H9 (cell line): ENCODE measurements at regions not wholly inside any gene's neighbourhood (a gene's known extent, or its start where the extent isn't known, plus 50 kb on each side); places are given as distances from the start of the nearest gene placed in this dataset.

Experiments used
- DNase-seq: peaks from one replicate; pipeline ENCODE4 v3.0.0-alpha.2; 2017
- H2AFZ ChIP-seq: one replicate; pipeline ENCODE4 v1.6.1; 2013; ENCODE audit warnings: mild to moderate bottlenecking, low read length, control low read depth, moderate library complexity
- H2AK5ac ChIP-seq: 2 replicates; pipeline ENCODE4 v1.6.1; 2013; ENCODE audit warnings: low read length, control low read depth, mixed read lengths; ENCODE audit not compliant: insufficient read length
- H2BK120ac ChIP-seq: one replicate; pipeline ENCODE4 v1.6.1; 2013; ENCODE audit warnings: low read depth, mild to moderate bottlenecking, low read length, control low read depth, inconsistent platforms; ENCODE audit not compliant: poor library complexity, severe bottlenecking
- H2BK12ac ChIP-seq: 2 replicates; pipeline ENCODE4 v1.6.1; 2013; ENCODE audit warnings: low read length, control low read depth, mixed read lengths, low read depth; ENCODE audit not compliant: insufficient read length
- H2BK15ac ChIP-seq: 2 replicates; pipeline ENCODE4 v1.6.1; 2013; ENCODE audit warnings: low read depth, low read length, control low read depth
- H2BK20ac ChIP-seq: one replicate; pipeline ENCODE4 v1.6.1; 2013; ENCODE audit warnings: low read depth, mild to moderate bottlenecking, low read length, control low read depth, inconsistent platforms; ENCODE audit not compliant: poor library complexity, severe bottlenecking
- H2BK5ac ChIP-seq: 2 replicates; pipeline ENCODE4 v1.6.1; 2013; ENCODE audit warnings: low read length, control low read depth, mixed read lengths; ENCODE audit not compliant: insufficient read length
- H3K14ac ChIP-seq: 2 replicates; pipeline ENCODE4 v1.6.1; 2013; ENCODE audit warnings: low read length, control low read depth; ENCODE audit not compliant: insufficient read depth
- H3K18ac ChIP-seq: 2 replicates; pipeline ENCODE4 v1.6.1; 2013; ENCODE audit warnings: low read depth, mild to moderate bottlenecking, mixed read lengths, low read length, control low read depth; ENCODE audit not compliant: insufficient read length
- H3K23ac ChIP-seq: 2 replicates; pipeline ENCODE4 v1.6.1; 2013; ENCODE audit warnings: low read length, control low read depth, mixed read lengths, low read depth; ENCODE audit not compliant: insufficient read length
- H3K23me2 ChIP-seq: 2 replicates; pipeline ENCODE4 v1.6.1; 2013; ENCODE audit warnings: low read depth, mild to moderate bottlenecking, mixed read lengths, low read length, control low read depth; ENCODE audit not compliant: insufficient read length, poor library complexity, severe bottlenecking
- H3K27ac ChIP-seq: 2 replicates; pipeline ENCODE4 v1.5.1; 2013; ENCODE audit warnings: low read length, control low read depth, mixed read lengths, low read depth; ENCODE audit not compliant: insufficient read length
- H3K27me3 ChIP-seq: 2 replicates; pipeline ENCODE4 v1.6.1; 2013; ENCODE audit warnings: low read length, control low read depth, inconsistent platforms; ENCODE audit not compliant: insufficient read depth
- H3K4ac ChIP-seq: 2 replicates; pipeline ENCODE4 v1.6.1; 2013; ENCODE audit warnings: low read depth, mild to moderate bottlenecking, control low read depth, inconsistent platforms, low read length, moderate library complexity
- H3K4me1 ChIP-seq: 2 replicates; pipeline ENCODE4 v1.6.1; 2013; ENCODE audit warnings: low read length, control low read depth, inconsistent platforms; ENCODE audit not compliant: insufficient read depth
- H3K4me2 ChIP-seq: 2 replicates; pipeline ENCODE4 v1.6.1; 2013; ENCODE audit warnings: low read length, control low read depth, mixed read lengths; ENCODE audit not compliant: insufficient read length, insufficient read depth
- H3K56ac ChIP-seq: 2 replicates; pipeline ENCODE4 v1.6.1; 2013; ENCODE audit warnings: low read depth, mild to moderate bottlenecking, mixed read lengths, low read length, control low read depth; ENCODE audit not compliant: insufficient read length
- H3K79me1 ChIP-seq: 2 replicates; pipeline ENCODE4 v1.6.1; 2013; ENCODE audit warnings: low read depth, mild to moderate bottlenecking, moderate library complexity, low read length, control low read depth, inconsistent platforms; ENCODE audit not compliant: insufficient read depth, poor library complexity, severe bottlenecking
- H3K79me2 ChIP-seq: 2 replicates; pipeline ENCODE4 v1.6.1; 2013; ENCODE audit warnings: low read length, control low read depth, inconsistent platforms; ENCODE audit not compliant: insufficient read depth
- H3K9ac ChIP-seq: 2 replicates; pipeline ENCODE4 v1.6.1; 2013; ENCODE audit warnings: low read length, control low read depth, mixed read lengths; ENCODE audit not compliant: insufficient read length; ENCODE audit errors: extremely low read depth
- H3K9me3 ChIP-seq: one replicate; pipeline ENCODE4 v1.6.1; 2013; ENCODE audit warnings: low read depth, low read length, inconsistent platforms; ENCODE audit not compliant: control insufficient read depth
- H3T11ph ChIP-seq: one replicate; pipeline ENCODE4 v1.6.1; 2013; ENCODE audit warnings: mild to moderate bottlenecking, low read length, control low read depth, inconsistent platforms
- H4K20me1 ChIP-seq: one replicate; pipeline ENCODE4 v1.6.1; 2013; ENCODE audit not compliant: control insufficient read depth, insufficient read length, insufficient read depth
- H4K5ac ChIP-seq: 2 replicates; pipeline ENCODE4 v1.6.1; 2013; ENCODE audit warnings: low read depth, mild to moderate bottlenecking, mixed read lengths, low read length, control low read depth; ENCODE audit not compliant: insufficient read length
- H4K8ac ChIP-seq: replicated peaks from 2 replicates; pipeline ENCODE4 v1.6.1; 2013; ENCODE audit warnings: low read length, control low read depth, mixed read lengths, low read depth; ENCODE audit not compliant: insufficient read length
- H4K91ac ChIP-seq: 2 replicates; pipeline ENCODE4 v1.6.1; 2013; ENCODE audit warnings: low read depth, mild to moderate bottlenecking, moderate library complexity, mixed read lengths, low read length, control low read depth; ENCODE audit not compliant: insufficient read length
- H3K27ac Mint-ChIP-seq, 3 experiments: 2 replicates in 2 of 3; 3 replicates in 1 of 3; pipeline ENCODE4 v1.8.0; 2020 to 2021; ENCODE audit warnings: mixed read lengths in 3 of 3, mild to moderate bottlenecking in 1 of 3, moderate library complexity in 1 of 3
- H3K27me3 Mint-ChIP-seq: 2 replicates; pipeline ENCODE4 v1.8.0; 2021; ENCODE audit warnings: low read depth, mild to moderate bottlenecking, moderate library complexity, mixed read lengths
- H3K36me3 Mint-ChIP-seq, 3 experiments: 2 replicates in 2 of 3; 3 replicates in 1 of 3; pipeline ENCODE4 v1.8.0; 2020 to 2021; ENCODE audit warnings: low read depth in 3 of 3, mixed read lengths in 3 of 3; ENCODE audit not compliant: insufficient read depth in 1 of 3
- H3K4me1 Mint-ChIP-seq, 2 experiments: 2 replicates each; pipeline ENCODE4 v1.8.0; 2020; ENCODE audit warnings: mixed read lengths in 2 of 2
- H3K4me3 Mint-ChIP-seq, 2 experiments: 2 replicates in 1 of 2; 3 replicates in 1 of 2; pipeline ENCODE4 v1.8.0; 2020 to 2021; ENCODE audit warnings: mild to moderate bottlenecking in 2 of 2, mixed read lengths in 2 of 2, moderate library complexity in 1 of 2
- H3K9me3 Mint-ChIP-seq, 2 experiments: 2 replicates in 1 of 2; 3 replicates in 1 of 2; pipeline ENCODE4 v1.8.0; 2020; ENCODE audit warnings: mild to moderate bottlenecking in 2 of 2, mixed read lengths in 2 of 2, moderate library complexity in 1 of 2
- WGBS: extraction: QIAGEN DNeasy Blood & Tissue Kit; methylation state at CpG from one replicate; pipeline ENCODE4 v1.1.7; 2013; ENCODE audit warnings: missing lambda C conversion rate, low lambda C conversion rate, mixed read lengths; ENCODE audit not compliant: insufficient read length; ENCODE audit errors: extremely low coverage; 5-methylcytosine and 5-hydroxymethylcytosine counted together
- TF ChIP-seq, protein P1 (sequence below): fragments of 200-600 bp; sonication (generic); conservative IDR thresholded peaks from 3 replicates; pipeline ENCODE4 v1.8.0; 2021; ENCODE audit warnings: antibody characterized with exemption, mild to moderate bottlenecking

DNA sequence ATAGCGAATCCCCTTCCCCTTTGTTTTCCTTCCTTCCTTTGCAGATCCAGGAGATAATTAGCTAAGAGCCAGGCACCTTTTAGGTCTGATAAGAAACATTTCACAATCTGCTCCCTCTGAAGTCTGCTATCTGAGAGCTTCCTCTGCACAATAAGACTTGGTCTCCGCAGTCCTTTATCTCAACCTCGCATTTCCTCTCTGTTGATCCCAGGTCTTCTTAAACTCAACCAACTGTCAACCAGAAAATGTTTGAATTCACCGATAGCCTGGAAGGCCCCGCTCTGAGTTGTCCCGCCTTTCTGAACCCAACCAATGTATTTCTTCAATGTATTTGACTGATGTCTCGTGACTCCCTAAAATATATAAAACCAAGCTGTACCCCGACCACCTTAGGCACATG, 78.4 kb upstream of the CTDP1 start:
- Histone ChIP-seq H2BK20ac (no peak overlapping the region), H3K4me1 (no peaks in the 10 kb centered on the region), H2BK5ac (no peak overlapping the region), H3K9ac (no peak overlapping the region), H3K23ac (no peak overlapping the region), H3K79me1 (no peaks in the 10 kb centered on the region), H4K5ac (no peak overlapping the region), H3K4ac (no peak overlapping the region), H3K27ac (no peak overlapping the region), H4K8ac (no peak overlapping the region), H2BK120ac (no peak overlapping the region), H2BK12ac (no peak overlapping the region), H3K56ac (no peak overlapping the region), H2AK5ac (no peak overlapping the region), H3K79me2 (no peaks in the 10 kb centered on the region), H3T11ph (no peak overlapping the region), H3K9me3 (no peaks in the 10 kb centered on the region), H3K23me2 (no peaks in the 10 kb centered on the region), H2BK15ac (no peak overlapping the region), H2AFZ (no peak overlapping the region), H4K91ac (no peak overlapping the region), H3K4me2 (no peak overlapping the region), H3K27me3 (no peaks in the 10 kb centered on the region), H3K14ac (no peak overlapping the region), H4K20me1 (no peaks in the 10 kb centered on the region), H3K18ac (no peak overlapping the region)
- peaks cover 2% of the 10 kb centered on the region for H3K27me3 Mint-ChIP-seq
- peaks cover 0 to 12% of the 10 kb centered on the region in 2 experiments; a peak in 3 of 4 replicates for H3K4me1 Mint-ChIP-seq
- no peak for DNase-seq
- no peak overlapping the region for H3K27ac Mint-ChIP-seq
- no peak overlapping the region; a peak in 1 of 5 replicates for H3K4me3 Mint-ChIP-seq
- TF ChIP-seq, protein P1, sequence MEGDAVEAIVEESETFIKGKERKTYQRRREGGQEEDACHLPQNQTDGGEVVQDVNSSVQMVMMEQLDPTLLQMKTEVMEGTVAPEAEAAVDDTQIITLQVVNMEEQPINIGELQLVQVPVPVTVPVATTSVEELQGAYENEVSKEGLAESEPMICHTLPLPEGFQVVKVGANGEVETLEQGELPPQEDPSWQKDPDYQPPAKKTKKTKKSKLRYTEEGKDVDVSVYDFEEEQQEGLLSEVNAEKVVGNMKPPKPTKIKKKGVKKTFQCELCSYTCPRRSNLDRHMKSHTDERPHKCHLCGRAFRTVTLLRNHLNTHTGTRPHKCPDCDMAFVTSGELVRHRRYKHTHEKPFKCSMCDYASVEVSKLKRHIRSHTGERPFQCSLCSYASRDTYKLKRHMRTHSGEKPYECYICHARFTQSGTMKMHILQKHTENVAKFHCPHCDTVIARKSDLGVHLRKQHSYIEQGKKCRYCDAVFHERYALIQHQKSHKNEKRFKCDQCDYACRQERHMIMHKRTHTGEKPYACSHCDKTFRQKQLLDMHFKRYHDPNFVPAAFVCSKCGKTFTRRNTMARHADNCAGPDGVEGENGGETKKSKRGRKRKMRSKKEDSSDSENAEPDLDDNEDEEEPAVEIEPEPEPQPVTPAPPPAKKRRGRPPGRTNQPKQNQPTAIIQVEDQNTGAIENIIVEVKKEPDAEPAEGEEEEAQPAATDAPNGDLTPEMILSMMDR: no peak
- WGBS: no CpG with 5 or more reads among the region's 8 CpGs
- H3K9me3 Mint-ChIP-seq: no peaks in the 10 kb centered on the region; a peak in 1 of 5 replicates
- no peaks in the 10 kb centered on the region for H3K36me3 Mint-ChIP-seq
